GM12874 (cell line): ENCODE measurements at regions not wholly inside any gene's neighbourhood (a gene's known extent, or its start where the extent isn't known, plus 50 kb on each side); places are given as distances from the start of the nearest gene placed in this dataset.

Experiments
- TF ChIP-seq, protein P1 (sequence below): IDR thresholded peaks from 2 replicates; pipeline ENCODE4 v1.5.1; 2011; ENCODE audit warnings: low read depth, mild to moderate bottlenecking, control low read depth, low read length, moderate library complexity; ENCODE audit not compliant: insufficient read depth

DNA sequence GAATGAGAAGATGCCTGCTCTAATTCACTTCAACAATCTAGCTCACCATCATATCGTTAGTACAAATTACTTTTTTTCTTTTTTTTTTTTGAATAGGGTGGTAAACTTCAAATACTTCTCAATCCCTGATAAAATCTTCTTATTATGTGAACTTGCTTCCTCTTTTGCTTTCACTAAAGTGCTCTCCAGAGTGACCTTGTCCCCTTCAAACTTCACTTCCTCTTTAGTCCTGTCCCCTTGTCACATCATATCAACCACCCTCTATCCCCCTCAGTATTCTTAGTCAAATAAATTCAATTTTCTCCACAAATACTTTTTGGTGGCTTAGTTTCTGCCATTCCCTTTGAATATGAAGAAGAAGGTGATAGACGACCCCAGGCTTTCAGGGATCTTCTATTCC is 124.9 kb upstream of the PLXNA2 start:
- TF ChIP-seq, protein P1, sequence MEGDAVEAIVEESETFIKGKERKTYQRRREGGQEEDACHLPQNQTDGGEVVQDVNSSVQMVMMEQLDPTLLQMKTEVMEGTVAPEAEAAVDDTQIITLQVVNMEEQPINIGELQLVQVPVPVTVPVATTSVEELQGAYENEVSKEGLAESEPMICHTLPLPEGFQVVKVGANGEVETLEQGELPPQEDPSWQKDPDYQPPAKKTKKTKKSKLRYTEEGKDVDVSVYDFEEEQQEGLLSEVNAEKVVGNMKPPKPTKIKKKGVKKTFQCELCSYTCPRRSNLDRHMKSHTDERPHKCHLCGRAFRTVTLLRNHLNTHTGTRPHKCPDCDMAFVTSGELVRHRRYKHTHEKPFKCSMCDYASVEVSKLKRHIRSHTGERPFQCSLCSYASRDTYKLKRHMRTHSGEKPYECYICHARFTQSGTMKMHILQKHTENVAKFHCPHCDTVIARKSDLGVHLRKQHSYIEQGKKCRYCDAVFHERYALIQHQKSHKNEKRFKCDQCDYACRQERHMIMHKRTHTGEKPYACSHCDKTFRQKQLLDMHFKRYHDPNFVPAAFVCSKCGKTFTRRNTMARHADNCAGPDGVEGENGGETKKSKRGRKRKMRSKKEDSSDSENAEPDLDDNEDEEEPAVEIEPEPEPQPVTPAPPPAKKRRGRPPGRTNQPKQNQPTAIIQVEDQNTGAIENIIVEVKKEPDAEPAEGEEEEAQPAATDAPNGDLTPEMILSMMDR: no peak

DNA sequence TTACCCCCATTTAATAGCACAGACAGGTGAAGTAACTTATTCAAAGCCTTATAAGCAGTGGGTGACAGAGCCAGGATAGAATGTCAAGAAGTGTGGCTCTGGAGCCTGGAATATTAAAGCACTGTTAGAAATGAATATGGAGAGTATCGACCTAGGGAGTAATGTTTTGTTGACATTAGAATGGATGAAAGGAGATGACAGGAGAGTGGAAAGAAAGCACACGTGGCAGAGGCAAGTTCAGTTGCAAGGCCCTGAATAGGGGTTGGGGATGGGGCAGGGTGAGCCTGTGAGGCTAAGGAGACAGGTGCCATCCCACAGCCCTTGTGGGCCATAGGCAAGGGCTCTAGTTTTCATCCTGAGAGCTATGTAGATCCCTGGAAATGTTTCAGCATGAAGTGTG is 125.5 kb upstream of the PLXNA2 start:
- TF ChIP-seq, protein P1: no peak

DNA sequence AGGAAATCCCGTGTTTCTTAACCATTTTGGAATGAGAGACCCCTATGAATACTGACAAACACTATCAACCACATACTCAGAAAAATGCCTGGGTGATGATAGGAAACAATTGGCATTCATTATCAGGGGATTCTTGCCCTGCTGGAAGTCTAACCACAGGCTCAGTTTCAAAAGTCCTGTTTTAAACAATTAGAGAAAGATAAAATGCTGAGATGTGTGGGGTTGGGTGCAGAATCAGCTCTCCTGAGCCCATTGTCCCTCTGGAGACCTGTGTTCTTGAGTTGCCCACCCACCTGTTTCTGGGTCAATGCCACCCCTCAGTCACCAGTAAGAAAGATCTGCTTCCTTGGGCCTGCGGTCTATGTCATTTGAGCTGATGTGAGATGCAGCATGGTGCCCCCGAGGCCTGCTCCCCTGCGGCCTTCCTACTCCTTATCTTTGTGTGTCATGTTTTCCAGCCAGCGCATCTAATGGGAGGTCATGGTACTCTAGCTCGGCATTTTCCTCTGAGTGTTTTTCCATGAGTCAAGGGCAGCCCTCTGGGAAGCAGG is 130.3 kb upstream of the PLXNA2 start:
- TF ChIP-seq, protein P1: no peak

DNA sequence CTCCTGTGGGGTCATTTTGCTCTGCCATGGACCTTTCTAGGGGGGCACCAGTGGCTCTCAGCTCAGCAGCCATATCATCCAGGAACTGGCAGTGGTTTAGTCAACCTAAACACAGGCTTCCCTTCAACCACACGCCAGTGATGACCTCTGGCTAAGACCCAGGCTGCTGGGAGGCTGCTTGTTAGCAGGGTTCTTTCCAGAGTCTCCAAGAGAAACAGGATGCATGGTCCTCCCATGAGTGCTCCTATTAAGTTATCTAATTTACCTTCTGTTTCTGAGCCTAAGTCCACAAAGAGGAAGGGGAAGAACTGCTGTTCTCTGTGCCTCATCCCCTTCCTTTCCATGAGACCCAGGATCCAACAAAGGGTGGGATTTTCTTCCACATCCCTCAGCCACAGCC is 137.3 kb upstream of the PLXNA2 start:
- TF ChIP-seq, protein P1: no peak

DNA sequence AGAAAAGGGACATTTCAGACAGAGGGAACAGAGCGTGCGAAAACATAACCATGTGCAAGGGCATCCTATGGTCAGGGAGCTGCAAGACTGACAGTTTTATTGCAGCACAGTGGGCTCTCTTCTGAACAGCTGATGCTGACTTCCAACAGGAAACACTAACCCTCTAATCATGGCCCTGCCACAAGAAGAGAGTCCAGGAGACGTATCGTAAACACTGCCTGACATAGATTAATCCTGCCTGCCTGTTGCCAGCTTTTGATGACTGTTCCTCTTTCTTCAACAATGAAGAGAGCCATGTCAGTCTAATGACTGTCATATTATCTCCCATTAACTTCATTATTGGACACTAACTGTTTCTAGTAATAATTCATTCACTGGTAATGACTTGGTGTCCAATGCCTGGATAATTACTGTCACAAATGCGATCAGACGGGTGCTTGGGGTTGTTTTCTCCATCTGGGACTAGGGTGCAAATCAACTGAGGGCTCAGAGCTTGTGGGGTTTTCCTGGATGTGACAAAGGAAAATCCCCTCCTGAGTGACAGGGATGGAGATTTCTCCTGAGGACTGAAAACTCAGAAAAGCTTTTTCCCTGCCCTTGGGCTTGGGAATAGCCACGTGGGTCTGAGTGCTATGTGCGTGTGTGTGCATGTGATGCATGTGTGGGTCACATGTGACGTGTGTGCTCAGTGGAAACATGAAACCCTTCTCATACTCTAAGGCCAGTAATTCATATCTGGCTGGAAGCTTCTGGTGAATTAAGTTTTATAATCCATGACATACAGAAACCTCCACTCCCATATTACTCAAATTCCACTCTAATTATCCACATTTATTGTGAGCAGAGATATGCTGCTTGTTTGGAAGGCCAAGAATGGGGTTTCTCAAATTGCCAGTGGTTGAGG is 144.0 kb upstream of the PLXNA2 start:
- TF ChIP-seq, protein P1: no peak

DNA sequence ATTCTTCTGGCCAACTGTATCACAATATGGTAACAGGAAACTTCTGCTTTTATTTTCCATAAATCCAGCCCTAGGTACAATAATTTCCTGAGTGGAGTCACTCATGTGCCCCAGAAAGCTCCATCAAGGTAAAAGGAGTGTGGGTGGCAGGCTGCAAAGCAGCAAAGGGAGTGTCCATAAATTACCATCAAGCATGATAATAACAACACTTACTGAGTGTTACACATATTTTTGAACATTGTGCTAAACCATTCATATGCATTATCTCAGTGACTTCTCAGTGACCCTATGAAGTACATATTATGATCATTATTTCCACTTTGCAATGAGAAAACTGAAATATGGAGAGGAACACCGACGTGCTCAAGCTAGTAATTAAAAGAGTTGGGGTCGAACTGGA is 149.2 kb upstream of the PLXNA2 start:
- TF ChIP-seq, protein P1: no peak

DNA sequence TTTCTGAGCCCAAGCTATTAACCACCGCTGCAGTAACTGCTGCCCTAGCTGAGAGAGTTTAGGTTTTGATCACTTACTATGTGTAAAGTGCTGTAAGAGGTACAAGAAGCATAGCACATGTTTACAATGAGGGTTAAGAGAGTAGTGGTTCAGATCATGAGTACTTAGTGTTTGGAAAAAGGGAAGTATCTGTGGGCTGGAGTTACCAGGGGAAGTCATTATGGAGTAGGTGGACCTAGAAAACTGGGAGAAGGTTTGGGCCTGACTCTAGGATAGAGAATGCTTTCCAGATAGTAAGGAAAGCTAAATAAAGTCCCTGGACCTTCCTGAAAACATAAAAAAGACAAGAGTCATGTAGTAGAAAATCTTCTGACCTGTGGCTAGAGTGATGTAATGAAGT is 149.6 kb upstream of the PLXNA2 start:
- TF ChIP-seq, protein P1: no peak
